NAMALWA (cell line): ENCODE measurements at regions not wholly inside any gene's neighbourhood (a gene's known extent, or its start where the extent isn't known, plus 50 kb on each side); places are given as distances from the start of the nearest gene placed in this dataset.
"Not testable (repeated sequence)": the region's sequence is repeated elsewhere in the genome, so short reads cannot be mapped to it uniquely, and the experiment has no call there.

Source experiments
- DNase-seq: peaks from one replicate; pipeline ENCODE4 v3.0.0-alpha.2; 2015; ENCODE audit warnings: low spot score

GRCh38 chrX:80929251-80929650 is 119.6 kb upstream of the BRWD3 start:
- no peak for DNase-seq

GRCh38 chrX:80917919-80918318 is 108.2 kb upstream of the BRWD3 start:
- DNase-seq, result no peak

- DNase-seq, result not testable (repeated sequence)
Observed at GRCh38 chrX:80912351-80912750, 102.7 kb upstream of the BRWD3 start.

- DNase-seq, result no peak
Observed at GRCh38 chrX:80879916-80880315, 70.2 kb upstream of the BRWD3 start.

GRCh38 chrX:80879143-80879542 is 69.5 kb upstream of the BRWD3 start:
- DNase-seq, result peak; percentile 3

GRCh38 chrX:80876877-80877276 is 67.2 kb upstream of the BRWD3 start:
- peak; percentile 52 for DNase-seq
